ENCODE measurements at regions not wholly inside any gene's neighbourhood (a gene's known extent, or its start where the extent isn't known, plus 50 kb on each side); places are given as distances from the start of the nearest gene placed in this dataset.

GRCh38 chr5:123844873-123845272 lies 332.9 kb downstream of the CSNK1G3 start:
- TF ChIP-seq, protein P1, sequence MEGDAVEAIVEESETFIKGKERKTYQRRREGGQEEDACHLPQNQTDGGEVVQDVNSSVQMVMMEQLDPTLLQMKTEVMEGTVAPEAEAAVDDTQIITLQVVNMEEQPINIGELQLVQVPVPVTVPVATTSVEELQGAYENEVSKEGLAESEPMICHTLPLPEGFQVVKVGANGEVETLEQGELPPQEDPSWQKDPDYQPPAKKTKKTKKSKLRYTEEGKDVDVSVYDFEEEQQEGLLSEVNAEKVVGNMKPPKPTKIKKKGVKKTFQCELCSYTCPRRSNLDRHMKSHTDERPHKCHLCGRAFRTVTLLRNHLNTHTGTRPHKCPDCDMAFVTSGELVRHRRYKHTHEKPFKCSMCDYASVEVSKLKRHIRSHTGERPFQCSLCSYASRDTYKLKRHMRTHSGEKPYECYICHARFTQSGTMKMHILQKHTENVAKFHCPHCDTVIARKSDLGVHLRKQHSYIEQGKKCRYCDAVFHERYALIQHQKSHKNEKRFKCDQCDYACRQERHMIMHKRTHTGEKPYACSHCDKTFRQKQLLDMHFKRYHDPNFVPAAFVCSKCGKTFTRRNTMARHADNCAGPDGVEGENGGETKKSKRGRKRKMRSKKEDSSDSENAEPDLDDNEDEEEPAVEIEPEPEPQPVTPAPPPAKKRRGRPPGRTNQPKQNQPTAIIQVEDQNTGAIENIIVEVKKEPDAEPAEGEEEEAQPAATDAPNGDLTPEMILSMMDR (IDR thresholded peaks at IDR 0.05) = no peak
- TF ChIP-seq EP300 (IDR thresholded peaks at IDR 0.05) (no peak), POLR2A (IDR thresholded peaks at IDR 0.05) (no peak)

Measured in stomach (tissue), 4 donors.